Adrenal gland (tissue), 9 donors: ENCODE measurements at regions not wholly inside any gene's neighbourhood (a gene's known extent, or its start where the extent isn't known, plus 50 kb on each side); places are given as distances from the start of the nearest gene placed in this dataset.
A peak's percentile ranks its signal among the peaks of the same experiment; 100 is the strongest.

Experiments
- DNase-seq, 7 donors: peaks; one replicate each; pipeline ENCODE4 v3.0.0-alpha.2; 2019 to 2020
- H3K27ac ChIP-seq, 5 donors: fragments of 200-600 bp; sonication (generic) in 4 of 5; 1 replicate in 3 of 5; 2 replicates in 2 of 5; pipeline versions ENCODE4 v1.5.1 to v1.8.0; 2016 to 2020; ENCODE audit warnings: mild to moderate bottlenecking in 1 of 5
- H3K27me3 ChIP-seq: fragments of 200-600 bp; 2 replicates; pipeline ENCODE4 v1.8.0; 2021
- H3K36me3 ChIP-seq, 2 donors: fragments of 200-600 bp; replicated peaks in 1 of 2; 1 replicate in 1 of 2; 2 replicates in 1 of 2; pipeline versions ENCODE4 v1.5.1 to v1.8.0; 2018 to 2022
- H3K4me1 ChIP-seq, 2 donors: fragments of 200-600 bp; replicated peaks in 1 of 2; 1 replicate in 1 of 2; 2 replicates in 1 of 2; pipeline versions ENCODE4 v1.5.1 to v1.8.0; 2018 to 2021
- H3K4me3 ChIP-seq, 4 donors: fragments of 200-600 bp; sonication (generic) in 3 of 4; one replicate each; pipeline ENCODE4 v1.5.1; 2016 to 2018
- H3K9me3 ChIP-seq, 3 donors: fragments of 200-600 bp; sonication (generic) in 1 of 3; replicated peaks in 1 of 3; 1 replicate in 2 of 3; 2 replicates in 1 of 3; pipeline versions ENCODE4 v1.5.1 to v1.8.0; 2016 to 2021
- CTCF ChIP-seq, 6 experiments: fragments of 450-650 bp in 4 of 6; fragments of 200-600 bp in 2 of 6; sonication (generic) in 1 of 6; IDR thresholded peaks; 1 replicate in 5 of 6; 2 replicates in 1 of 6; pipeline versions ENCODE4 v1.5.1 to v1.8.0; 2016 to 2021; ENCODE audit warnings: antibody characterized with exemption in 6 of 6, mild to moderate bottlenecking in 2 of 6, moderate library complexity in 1 of 6
- POLR2A ChIP-seq, 2 donors: fragments of 450-650 bp; IDR thresholded peaks; one replicate each; pipeline ENCODE4 v1.6.1; 2017; ENCODE audit warnings: antibody characterized with exemption in 2 of 2, mild to moderate bottlenecking in 2 of 2, moderate library complexity in 1 of 2
- WGBS, 4 donors: extraction: QIAGEN DNeasy Blood & Tissue Kit in 2 of 4; methylation state at CpG; one replicate each; pipeline versions ENCODE4 v1.1.5 to v1.1.7; 2013 to 2017; 5-methylcytosine and 5-hydroxymethylcytosine counted together
- intact Hi-C, 2 donors: fragments of 100-400 bp; cut with DNase I; formaldehyde crosslinking; loops; one replicate each; pipeline versions ENCODE4 v1.14.1 to v1.15.0; 2022 to 2023
- donor health status: healthy with polysubstance abuse.
- donor health status: Bipolar disorder and iron deficiency.
- donor health status: DM: yes; HTN: yes; CAD: no.
- donor health status: DM: no; HTN: no; CAD: no.
- donor health status: DM: no; HTN: no; CAD: no.

DNA sequence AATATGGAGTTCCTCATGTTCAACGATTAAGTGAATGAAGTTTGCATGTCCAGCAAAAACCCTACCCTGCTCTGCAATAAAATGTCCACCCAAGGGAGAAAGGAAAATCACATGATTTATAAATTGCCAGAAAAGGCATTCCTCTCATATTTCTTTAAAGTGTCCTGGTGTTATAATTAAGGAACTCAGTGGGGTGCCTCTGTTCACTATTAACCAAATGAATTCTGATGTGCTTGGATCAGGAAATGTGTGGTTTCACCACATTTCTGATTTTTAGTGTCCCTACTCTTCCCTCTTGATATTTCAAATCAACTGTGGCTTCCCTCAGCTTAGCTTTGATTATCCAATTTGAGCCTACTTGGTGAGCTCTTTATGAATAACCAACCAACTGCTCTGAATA, 208.1 kb downstream of the PHLDA1 start:
- intact Hi-C loops, result loop anchor here in 1 of 2 donors (5.0 kb wide), 1 partner anchor 209 kb away; the partner anchor contains the start of gene PHLDA1
- no peak overlapping the region for H3K27ac ChIP-seq
- no peak for DNase-seq
- H3K9me3 ChIP-seq, result no peaks in the 10 kb centered on the region
- TF ChIP-seq CTCF (IDR thresholded peaks at IDR 0.05) (peak in 1 of 6 experiments; percentile 1), POLR2A (IDR thresholded peaks at IDR 0.05) (no peak)
- H3K36me3 ChIP-seq, result no peaks in the 10 kb centered on the region
- no peaks in the 10 kb centered on the region for H3K27me3 ChIP-seq
- no peaks in the 10 kb centered on the region for H3K4me1 ChIP-seq
- WGBS, 4 donors, result 94 to 100% (median 98%) methylated on average over 1 of the region's 1 CpG
- H3K4me3 ChIP-seq, result no peak overlapping the region

- 79 to 95% (median 88%) methylated on average over 3 of the region's 3 CpGs for WGBS, 4 donors
- intact Hi-C loops, result loop anchor here in 1 of 2 donors (5.0 kb wide), 1 partner anchor 210 kb away; the partner anchor contains the start of gene PHLDA1
- Histone ChIP-seq H3K27me3 (no peaks in the 10 kb centered on the region), H3K27ac (no peak overlapping the region), H3K4me3 (no peak overlapping the region), H3K4me1 (no peaks in the 10 kb centered on the region), H3K36me3 (no peaks in the 10 kb centered on the region), H3K9me3 (no peaks in the 10 kb centered on the region)
- TF ChIP-seq CTCF (IDR thresholded peaks at IDR 0.05) (no peak), POLR2A (IDR thresholded peaks at IDR 0.05) (no peak)
- DNase-seq, result no peak
These were observed 209.2 kb downstream of the PHLDA1 start for GRCh38 chr12:75822416-75822815.

- TF ChIP-seq CTCF (IDR thresholded peaks at IDR 0.05) (peak in 3 of 6 experiments; percentile 30 to 39 (median 31)), POLR2A (IDR thresholded peaks at IDR 0.05) (no peak)
- WGBS, 4 donors, result 57 to 64% (median 60%) methylated on average over 10 of the region's 10 CpGs
- H3K4me3 ChIP-seq, result no peak overlapping the region
- no peaks in the 10 kb centered on the region for H3K27me3 ChIP-seq
- peak; percentile 46 to 77 (median 71) for DNase-seq
- H3K4me1 ChIP-seq, result peaks cover 0 to under 1% of the 10 kb centered on the region in 2 donors
- no peaks in the 10 kb centered on the region for H3K9me3 ChIP-seq
- H3K36me3 ChIP-seq, result no peaks in the 10 kb centered on the region
- intact Hi-C loops, result loop anchor here in 1 of 2 donors (5.0 kb wide), 1 partner anchor 211 kb away; the partner anchor contains the start of gene PHLDA1
- H3K27ac ChIP-seq, result peak overlapping the region in 3 of 5 donors; percentile 1 to 75 (median 46)
These were observed 210.6 kb downstream of the PHLDA1 start for GRCh38 chr12:75820848-75821578.

DNA sequence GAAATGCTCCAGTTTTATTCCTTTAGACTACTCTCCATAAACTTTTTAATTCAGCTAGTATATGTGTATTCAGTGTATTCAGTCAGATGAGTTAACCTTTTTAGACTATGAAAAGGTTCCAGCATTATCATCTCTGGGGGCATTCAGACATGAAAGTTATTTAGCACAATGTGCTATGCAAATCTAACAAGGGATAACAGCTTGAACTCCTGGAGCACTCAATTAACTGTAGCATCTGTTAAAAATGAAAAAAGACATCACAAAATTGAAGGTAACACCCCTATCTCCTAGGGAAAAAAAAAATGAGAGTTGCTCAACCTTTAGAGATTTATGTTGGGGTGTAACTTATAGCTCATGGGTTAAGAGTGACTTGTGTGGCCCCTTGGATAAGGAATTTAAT, 211.5 kb downstream of the PHLDA1 start:
- Histone ChIP-seq H3K4me3 (no peak overlapping the region), H3K9me3 (no peaks in the 10 kb centered on the region), H3K27me3 (no peaks in the 10 kb centered on the region), H3K27ac (peak overlapping the region in 2 of 5 donors; percentile 1 to 46), H3K4me1 (peaks cover 0 to 10% of the 10 kb centered on the region in 2 donors), H3K36me3 (no peaks in the 10 kb centered on the region)
- DNase-seq, result no peak
- intact Hi-C loops, result loop anchor here in 1 of 2 donors (5.0 kb wide), 1 partner anchor 212 kb away; the partner anchor contains the start of gene PHLDA1
- TF ChIP-seq CTCF (IDR thresholded peaks at IDR 0.05) (no peak), POLR2A (IDR thresholded peaks at IDR 0.05) (no peak)
